K562 (cell line): ENCODE measurements at regions not wholly inside any gene's neighbourhood (a gene's known extent, or its start where the extent isn't known, plus 50 kb on each side); places are given as distances from the start of the nearest gene placed in this dataset.

ENCODE experiments used
- CREB1 ChIP-seq, 2 experiments: sonication (generic) in 1 of 2; formaldehyde crosslinking in 1 of 2; IDR thresholded peaks; 2 replicates each; pipeline versions ENCODE4 v1.6.1 to v1.8.0; 2012 to 2022; ENCODE audit warnings: inconsistent platforms in 1 of 2, mild to moderate bottlenecking in 1 of 2, missing genetic modification reagents in 1 of 2, moderate library complexity in 1 of 2
- CTCF ChIP-seq, 3 experiments: IDR thresholded peaks in 2 of 3; conservative IDR thresholded peaks in 1 of 3; 2 replicates each; pipeline ENCODE4 v1.5.1; 2011 to 2012; ENCODE audit warnings: low read length in 3 of 3, mild to moderate bottlenecking in 3 of 3, control low read depth in 2 of 3, improper control_type of control experiment in 1 of 3, inconsistent platforms in 1 of 3, low read depth in 1 of 3, mixed read lengths in 1 of 3, moderate library complexity in 1 of 3; ENCODE audit not compliant: insufficient read depth in 2 of 3
- POLR2AphosphoS5 ChIP-seq: IDR thresholded peaks from 2 replicates; pipeline ENCODE4 v1.6.1; 2011; ENCODE audit warnings: mild to moderate bottlenecking, low read depth, low read length, moderate library complexity; ENCODE audit not compliant: control insufficient read depth, insufficient read depth
- SP2 ChIP-seq: IDR thresholded peaks from 2 replicates; pipeline ENCODE4 v1.6.1; 2011; ENCODE audit warnings: mild to moderate bottlenecking, low read depth, low read length, moderate library complexity; ENCODE audit not compliant: poor library complexity, severe bottlenecking; ENCODE audit errors: extremely low read depth
- TFE3 ChIP-seq: fragments of 450-650 bp; formaldehyde crosslinking; IDR thresholded peaks from 2 replicates; pipeline ENCODE4 v1.4.0; 2020; ENCODE audit warnings: mild to moderate bottlenecking, mixed read lengths

GRCh38 chr1:162930532-162930931 lies 69.6 kb upstream of the CCDC190 start:
- TF ChIP-seq POLR2AphosphoS5 (no peak), CTCF (IDR thresholded peaks at IDR 0.05 in 2 of 3, conservative IDR thresholded peaks at IDR 0.05 in 1 of 3; ENCODE audit: insufficient read depth in 2 of 3, low read depth in 1 of 3, low read length in 3 of 3) (no peak), SP2 (no peak), CREB1 (IDR thresholded peaks at IDR 0.05) (no peak), CREB1 (CRISPR knock-in tag; IDR thresholded peaks at IDR 0.05) (no peak), TFE3 (CRISPR knock-in tag) (no peak)
